DMS79 (cell line): ENCODE measurements at regions not wholly inside any gene's neighbourhood (a gene's known extent, or its start where the extent isn't known, plus 50 kb on each side); places are given as distances from the start of the nearest gene placed in this dataset.

Experiments
- DNase-seq: peaks from one replicate; lab custom pipeline; 2025; lab: John Stamatoyannopoulos, UW

DNA sequence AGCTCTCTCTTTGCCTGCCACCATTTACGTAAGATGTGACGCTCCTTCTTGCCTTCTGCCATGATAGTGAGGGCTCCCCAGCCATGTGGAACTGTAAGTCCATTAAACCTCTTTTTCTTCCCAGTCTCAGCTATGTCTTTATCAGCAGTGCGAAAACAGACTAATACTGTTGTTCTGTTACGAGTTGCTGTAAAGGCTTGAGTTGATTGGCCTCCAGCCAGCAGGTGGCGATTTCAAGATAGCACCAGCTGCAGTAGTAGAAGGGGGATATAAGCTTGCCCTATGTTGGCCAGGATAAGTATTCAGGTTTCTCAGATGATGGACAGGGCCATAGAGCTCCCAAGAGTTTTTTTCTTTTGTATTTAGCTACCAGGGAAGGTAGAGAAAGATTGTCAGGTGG, 385.5 kb downstream of the MZT1 start:
- DNase-seq, result no peak

GRCh38 chr13:72317346-72318109, 409.9 kb downstream of the MZT1 start:
- no peak for DNase-seq

GRCh38 chr13:72316716-72317115, 410.7 kb downstream of the MZT1 start:
- DNase-seq, result no peak

DNA sequence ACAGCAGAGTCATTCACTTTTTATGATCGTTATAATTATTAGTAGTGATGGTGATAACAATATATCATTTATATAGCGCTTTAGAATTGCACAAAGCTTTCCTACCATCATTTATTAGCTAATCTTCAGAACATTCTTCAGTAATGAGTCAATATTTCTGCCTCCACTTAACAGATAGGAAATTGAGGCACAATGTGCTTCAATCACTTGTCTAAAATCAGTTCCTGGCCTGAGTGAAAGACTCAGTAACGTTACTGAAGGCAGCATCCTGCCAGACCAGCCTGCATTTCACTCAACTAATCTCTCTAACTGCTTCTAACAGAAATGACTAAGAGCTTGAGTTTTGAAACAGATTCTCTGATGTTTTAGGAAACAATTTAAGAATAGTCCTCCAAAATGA, 412.1 kb downstream of the MZT1 start:
- no peak for DNase-seq

GRCh38 chr13:72314210-72314609, 413.2 kb downstream of the MZT1 start:
- no peak for DNase-seq

DNA sequence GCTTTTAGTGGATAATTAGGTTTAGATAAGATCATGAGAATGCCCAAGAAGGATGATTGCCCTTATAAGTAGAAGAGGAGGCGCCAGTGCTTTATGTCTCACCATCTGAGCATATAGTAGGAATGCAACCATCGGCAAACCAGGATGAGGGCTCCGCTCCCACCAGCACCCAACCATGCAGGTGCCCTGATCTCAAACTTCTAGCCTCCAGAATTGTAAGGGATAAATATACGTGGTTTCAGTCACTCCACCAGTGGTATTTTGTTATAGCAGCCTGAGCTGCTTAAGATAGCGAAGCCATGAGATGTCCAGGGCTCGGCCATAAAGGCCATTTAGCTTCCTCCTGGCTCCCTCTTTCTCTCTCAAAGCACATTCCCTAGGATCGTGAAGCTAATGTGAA, 413.9 kb downstream of the MZT1 start:
- DNase-seq, result no peak

DNA sequence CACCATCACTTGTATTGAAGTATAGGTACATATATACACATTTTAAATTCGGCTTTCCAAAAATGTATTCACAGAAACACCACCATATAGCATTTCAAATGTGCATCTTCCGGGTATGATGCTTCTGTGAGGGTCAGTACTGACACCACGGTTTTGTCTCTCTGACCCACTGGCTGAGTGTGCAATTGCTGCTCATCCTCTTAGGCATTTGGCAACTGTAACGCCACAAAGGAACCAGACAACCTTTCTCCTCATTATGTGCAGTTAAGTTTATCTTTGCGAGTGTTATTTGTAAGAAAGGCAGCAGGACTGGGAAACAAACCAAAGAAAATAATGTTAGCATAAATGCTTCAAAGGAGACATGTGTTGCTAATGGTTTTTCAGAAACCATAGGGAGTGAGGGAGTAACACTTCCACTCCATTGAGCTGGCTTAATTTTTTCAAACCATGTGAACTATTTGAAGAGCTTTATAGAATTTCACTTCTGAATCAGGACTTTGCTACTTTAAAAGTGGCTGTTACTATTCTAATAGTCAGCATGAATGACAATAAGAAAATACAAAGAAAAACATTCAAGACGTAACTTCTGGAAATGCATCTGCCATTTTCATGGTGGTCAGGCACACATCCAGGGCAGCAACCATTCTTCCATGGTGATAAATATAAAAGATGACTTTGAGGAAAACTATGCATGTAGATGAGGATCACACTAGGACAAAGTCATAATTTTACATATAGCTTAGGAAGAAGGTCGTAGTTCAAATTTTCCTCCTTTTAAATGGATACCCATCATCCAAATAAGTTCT, 423.3 kb downstream of the MZT1 start:
- no peak for DNase-seq

GRCh38 chr13:72296246-72296645, 429.2 kb upstream of the DACH1 start:
- no peak for DNase-seq

- no peak for DNase-seq
Observed at GRCh38 chr13:72295153-72295552, 428.1 kb upstream of the DACH1 start.

DNA sequence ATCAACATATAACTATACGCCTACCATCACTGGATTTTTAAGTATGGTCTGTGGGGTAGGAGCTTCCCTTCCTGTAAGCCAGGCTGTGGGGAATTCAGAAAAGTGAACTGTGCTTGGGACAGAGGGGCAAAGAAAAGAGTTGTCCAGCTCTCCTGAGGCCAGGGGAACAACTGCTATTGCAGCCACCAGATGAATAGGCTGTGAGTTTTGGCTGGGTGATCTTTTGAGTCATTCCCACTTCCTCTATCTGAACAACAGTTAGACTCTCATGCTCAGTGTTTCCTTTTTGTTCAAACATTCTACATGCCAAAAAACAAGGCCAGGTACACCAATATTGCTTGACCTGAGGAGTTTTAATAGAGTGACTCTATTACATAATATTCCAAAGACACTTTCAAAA, 426.2 kb upstream of the DACH1 start:
- no peak for DNase-seq

- DNase-seq, result no peak
Observed at GRCh38 chr13:72290962-72291681, 424.1 kb upstream of the DACH1 start.

- no peak for DNase-seq
Observed at GRCh38 chr13:72286421-72286820, 419.4 kb upstream of the DACH1 start.

GRCh38 chr13:72284791-72285190, 417.8 kb upstream of the DACH1 start:
- DNase-seq, result no peak

DNA sequence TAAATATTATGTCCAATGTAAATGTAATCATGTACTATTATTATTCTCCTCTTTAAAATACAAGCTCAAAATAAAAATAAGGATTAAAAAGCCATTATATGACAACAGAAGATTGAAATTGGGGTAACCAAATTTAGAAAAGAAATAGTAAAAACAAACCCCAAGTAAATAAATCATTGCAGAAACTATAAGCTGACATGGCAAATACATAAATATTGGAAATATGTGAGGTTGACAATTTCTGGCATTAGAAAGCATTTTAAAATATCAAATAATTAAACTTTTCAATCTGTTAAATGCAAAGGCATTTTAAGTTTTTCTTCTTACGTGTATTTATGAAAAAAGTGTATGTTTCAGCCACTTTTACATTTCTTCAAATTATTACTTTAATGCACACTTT, 394.7 kb upstream of the DACH1 start:
- no peak for DNase-seq

DNA sequence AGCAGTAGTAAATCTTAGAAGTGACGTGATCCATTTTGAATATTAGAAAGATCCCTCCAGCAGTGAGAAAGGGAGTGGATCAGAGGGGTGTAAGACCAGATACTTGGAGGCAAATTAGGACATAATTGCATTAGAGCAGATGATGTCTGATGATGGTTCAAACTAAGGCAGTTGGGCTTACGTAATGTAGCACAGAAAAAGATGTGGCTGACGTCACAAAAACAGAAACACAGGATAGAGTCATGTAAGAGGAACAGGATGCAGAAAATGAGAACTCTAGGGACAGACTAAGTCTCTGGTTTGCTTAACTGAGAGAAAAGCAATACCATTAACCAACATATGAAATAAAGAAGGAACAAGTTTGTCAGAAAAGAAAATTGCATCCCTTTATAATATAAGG, 392.5 kb upstream of the DACH1 start:
- no peak for DNase-seq

DNA sequence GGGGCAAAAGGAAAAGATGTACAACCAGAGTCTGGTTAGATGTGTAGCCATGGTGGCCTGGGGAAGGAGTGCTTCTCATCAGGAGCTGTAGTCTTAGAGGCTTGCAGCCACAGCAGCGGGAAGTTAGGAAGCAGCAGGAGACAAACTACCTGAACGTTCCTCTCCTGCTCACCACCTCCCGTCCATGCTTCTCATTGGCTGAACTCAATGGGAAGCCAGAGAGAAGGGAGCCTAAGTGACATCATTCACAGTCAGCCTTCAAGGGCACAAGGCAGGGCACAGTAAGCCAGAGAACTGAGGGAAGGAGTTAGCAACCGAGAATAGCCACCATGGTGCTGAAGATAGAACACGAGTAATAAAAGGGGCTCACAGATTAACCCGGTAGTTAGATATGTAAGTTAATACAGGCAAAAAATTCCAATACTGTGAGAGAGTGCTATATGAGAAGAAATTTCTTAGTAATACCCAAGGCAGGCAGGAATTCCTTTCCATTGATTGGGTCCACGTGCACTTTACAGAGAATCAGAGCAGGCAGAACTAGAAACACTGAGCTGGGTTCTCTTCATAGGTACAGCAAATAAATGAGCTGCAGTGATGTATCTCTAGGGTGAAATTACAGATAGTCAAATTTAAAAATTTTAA, 391.5 kb upstream of the DACH1 start:
- DNase-seq, result no peak

- DNase-seq, result no peak
Observed at GRCh38 chr13:72255908-72256307, 388.9 kb upstream of the DACH1 start.

- DNase-seq, result no peak
Observed at GRCh38 chr13:72253754-72254153, 386.8 kb upstream of the DACH1 start.

DNA sequence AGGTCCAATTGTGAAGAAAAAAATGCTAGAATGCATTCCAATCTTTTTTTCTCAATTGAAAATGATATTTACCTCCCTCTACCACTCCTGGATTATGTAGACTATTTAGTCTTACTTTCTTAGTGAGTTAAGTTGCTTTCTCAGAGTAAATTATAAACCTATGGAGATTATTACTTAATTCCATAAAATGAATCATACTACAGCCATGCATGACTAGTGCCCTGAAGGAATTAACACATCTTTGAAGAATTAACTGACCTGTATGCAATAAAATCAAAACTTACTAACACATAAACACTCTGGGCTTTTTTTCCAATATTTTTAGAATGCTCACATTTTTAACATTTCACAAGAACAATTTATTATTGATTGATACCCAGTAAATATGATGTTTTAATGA, 379.4 kb upstream of the DACH1 start:
- no peak for DNase-seq

DNA sequence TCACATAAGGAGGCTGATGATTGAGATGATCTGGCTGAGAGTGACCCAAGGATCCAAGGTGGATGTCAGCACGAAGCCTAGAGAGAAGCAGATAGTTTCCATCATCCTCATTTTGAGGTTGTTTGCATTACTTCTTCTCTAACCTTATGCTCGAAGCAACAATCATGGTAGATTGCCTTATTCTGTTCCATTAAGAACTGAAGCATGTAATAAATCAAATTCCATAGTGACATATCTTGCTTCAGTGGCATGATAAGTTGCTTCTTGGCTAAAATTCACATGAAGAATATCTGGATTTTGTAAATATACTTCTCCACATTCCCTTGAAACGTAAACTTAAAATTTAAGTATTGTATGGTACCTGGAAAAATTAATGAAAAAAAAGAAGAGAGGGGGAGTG, 377.8 kb upstream of the DACH1 start:
- DNase-seq, result no peak

GRCh38 chr13:72230131-72230530, 363.1 kb upstream of the DACH1 start:
- no peak for DNase-seq

DNA sequence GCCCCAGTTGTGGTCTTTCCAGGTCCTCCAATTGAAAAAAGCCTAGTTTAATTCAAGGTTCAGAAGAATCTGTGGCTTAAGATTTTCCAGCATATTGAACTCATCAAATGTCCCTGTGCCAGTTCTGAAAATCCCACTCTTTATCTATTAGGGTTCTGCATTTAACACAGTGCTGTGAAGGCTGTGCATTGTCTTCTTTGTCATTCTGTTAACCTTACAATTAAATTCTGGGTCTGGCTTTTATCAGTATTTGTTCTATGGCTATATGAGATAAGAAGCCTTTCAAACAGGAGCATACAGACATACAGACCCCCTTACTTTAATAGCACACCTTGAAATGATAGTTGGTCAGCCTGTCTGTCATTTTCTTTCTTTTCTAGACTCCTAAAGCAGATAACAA, 362.1 kb upstream of the DACH1 start:
- no peak for DNase-seq
